HCT116 (cell line): ENCODE measurements at regions not wholly inside any gene's neighbourhood (a gene's known extent, or its start where the extent isn't known, plus 50 kb on each side); places are given as distances from the start of the nearest gene placed in this dataset.
"Not testable (repeated sequence)": the region's sequence is repeated elsewhere in the genome, so short reads cannot be mapped to it uniquely, and the experiment has no call there.

Experiments used
- ATAC-seq: fragments of 200-7000 bp; cut with Tn5 transposase; 2 replicates; pipeline ENCODE4 v1.9.1; 2020; ENCODE audit warnings: mild to moderate bottlenecking, moderate library complexity
- BruUV-seq: library from RNA; stranded (reverse); fragments of 400-500 nt; replicated peaks from 2 replicates; lab custom pipeline; 2021; lab: Mats Ljungman, UMichigan
- CTCF ChIA-PET: fragments of 300-600 bp; sonication (Branson Sonifier 250); formaldehyde crosslinking; loops from one replicate; lab custom pipeline; 2021; ENCODE audit warnings: antibody characterized with exemption; lab: Charles Lee
- POLR2A ChIA-PET: fragments of 300-600, 350-600 bp; sonication (Branson Sonifier 250); formaldehyde crosslinking; loops from one replicate; lab custom pipeline; 2021; ENCODE audit warnings: antibody characterized with exemption; lab: Charles Lee
- RAD21 ChIA-PET, 2 experiments: fragments of 300-600 bp; sonication (Branson Sonifier 250); formaldehyde crosslinking; loops; one replicate each; lab custom pipeline; 2023; ENCODE audit warnings: low total read pairs in 2 of 2; ENCODE audit not compliant: uncharacterized antibody in 2 of 2, unreplicated experiment in 2 of 2, low non-redundant PET in 1 of 2; lab: Charles Lee
- DNase-seq: peaks from one replicate; pipeline ENCODE4 v3.0.0-alpha.2; 2010; ENCODE audit warnings: low read depth, low spot score
- H2AFZ ChIP-seq: fragments of 200-600 bp; shearing (Covaris generic), sonication (generic); 2 replicates; pipeline ENCODE4 v1.6.1; 2017; ENCODE audit warnings: low read depth, mixed run types, mixed read lengths, antibody characterized with exemption, low read length; ENCODE audit not compliant: poor library complexity, severe bottlenecking
- H3K27ac ChIP-seq: 2 replicates; pipeline ENCODE4 v1.5.1; 2012; ENCODE audit warnings: low read depth, low read length
- H3K27me3 ChIP-seq: fragments of 200-600 bp; sonication (generic); 2 replicates; pipeline ENCODE4 v1.6.1; 2016; ENCODE audit warnings: mixed run types, low read length, mixed read lengths; ENCODE audit not compliant: insufficient read depth
- H3K36me3 ChIP-seq, 2 experiments: fragments of 200-500 bp in 1 of 2; fragments of 200-600 bp in 1 of 2; sonication (Bioruptor generic) in 1 of 2; sonication (generic) in 1 of 2; 2 replicates each; pipeline versions ENCODE4 v1.5.1 to v1.6.1; 2014 to 2016; ENCODE audit warnings: low read length in 2 of 2, inconsistent platforms in 1 of 2, mixed read lengths in 1 of 2, mixed run types in 1 of 2; ENCODE audit not compliant: insufficient read depth in 2 of 2, control insufficient read depth in 1 of 2
- H3K4me1 ChIP-seq, 2 experiments: fragments of 200-600 bp in 1 of 2; sonication (generic) in 1 of 2; 2 replicates each; pipeline versions ENCODE4 v1.5.1 to v1.6.1; 2012 to 2017; ENCODE audit warnings: low read length in 2 of 2, inconsistent platforms in 1 of 2, mild to moderate bottlenecking in 1 of 2, mixed read lengths in 1 of 2, mixed run types in 1 of 2, moderate library complexity in 1 of 2; ENCODE audit not compliant: insufficient read depth in 2 of 2, control insufficient read depth in 1 of 2
- H3K4me2 ChIP-seq: fragments of 200-600 bp; sonication (generic); 2 replicates; pipeline ENCODE4 v1.6.1; 2017; ENCODE audit warnings: mixed run types, low read length, mixed read lengths
- H3K4me3 ChIP-seq, 2 experiments: fragments of 200-600 bp in 1 of 2; sonication (generic) in 1 of 2; replicated peaks in 1 of 2; 2 replicates each; pipeline ENCODE4 v1.5.1; 2011 to 2016; ENCODE audit warnings: low read length in 2 of 2, control low read depth in 1 of 2, low read depth in 1 of 2, mild to moderate bottlenecking in 1 of 2, mixed read lengths in 1 of 2, mixed run types in 1 of 2
- H3K79me2 ChIP-seq: fragments of 200-600 bp; sonication (generic); 2 replicates; pipeline ENCODE4 v1.6.1; 2017; ENCODE audit warnings: mild to moderate bottlenecking, mixed run types, low read length, moderate library complexity, mixed read lengths; ENCODE audit not compliant: insufficient read depth
- H3K9ac ChIP-seq: fragments of 200-600 bp; sonication (generic); 2 replicates; pipeline ENCODE4 v1.6.1; 2016; ENCODE audit warnings: low read length, mixed read lengths
- H3K9me2 ChIP-seq: fragments of 200-600 bp; sonication (generic), shearing (Covaris generic); 2 replicates; pipeline ENCODE4 v1.6.1; 2017; ENCODE audit warnings: mixed run types, mild to moderate bottlenecking, moderate library complexity; ENCODE audit not compliant: insufficient read depth
- H3K9me3 ChIP-seq, 2 experiments: fragments of 200-500 bp in 1 of 2; fragments of 200-600 bp in 1 of 2; sonication (Bioruptor generic) in 1 of 2; sonication (generic) in 1 of 2; 2 replicates each; pipeline ENCODE4 v1.6.1; 2014 to 2017; ENCODE audit warnings: low read length in 2 of 2, mixed read lengths in 2 of 2, inconsistent platforms in 1 of 2, low read depth in 1 of 2, mild to moderate bottlenecking in 1 of 2, mixed run types in 1 of 2, moderate library complexity in 1 of 2; ENCODE audit not compliant: control insufficient read depth in 1 of 2, insufficient read depth in 1 of 2
- H4K20me1 ChIP-seq: fragments of 200-600 bp; sonication (generic), shearing (Covaris generic); 2 replicates; pipeline ENCODE4 v1.6.1; 2017; ENCODE audit warnings: mixed run types, mild to moderate bottlenecking, moderate library complexity; ENCODE audit not compliant: insufficient read depth
- CBX3 ChIP-seq: IDR thresholded peaks from 2 replicates; pipeline ENCODE4 v1.6.1; 2012; ENCODE audit warnings: low read depth
- EGR1 ChIP-seq: IDR thresholded peaks from 2 replicates; pipeline ENCODE4 v1.6.1; 2012; ENCODE audit warnings: low read depth
- ELF1 ChIP-seq: IDR thresholded peaks from 2 replicates; pipeline ENCODE4 v1.6.1; 2012; ENCODE audit warnings: low read depth, borderline replicate concordance
- EZH2phosphoT487 ChIP-seq: fragments of 200-600 bp; IDR thresholded peaks from 2 replicates; pipeline ENCODE4 v1.6.1; 2018; ENCODE audit warnings: antibody characterized with exemption, borderline replicate concordance
- FOSL1 ChIP-seq: IDR thresholded peaks from 2 replicates; pipeline ENCODE4 v1.6.1; 2012; ENCODE audit warnings: low read depth
- POLR2A ChIP-seq: IDR thresholded peaks from 2 replicates; pipeline ENCODE4 v1.7.0; 2011; ENCODE audit warnings: borderline replicate concordance; ENCODE audit not compliant: insufficient read depth, insufficient read length; ENCODE audit errors: extremely low read depth
- ZFX ChIP-seq: fragments of 450-650 bp; IDR thresholded peaks from 2 replicates; pipeline ENCODE4 v1.6.1; 2017
- ZNF274 ChIP-seq: fragments of 200-500 bp; sonication (Bioruptor generic); IDR thresholded peaks from 2 replicates; pipeline ENCODE4 v1.6.1; 2014; ENCODE audit warnings: mild to moderate bottlenecking, low read depth, low read length, inconsistent platforms
- intact Hi-C: fragments of 100-400 bp; cut with micrococcal nuclease; formaldehyde crosslinking; loops from 2 replicates; pipeline ENCODE4 v1.10.0; 2022
- TF ChIP-seq, protein P1 (sequence below): IDR thresholded peaks from 2 replicates; pipeline ENCODE4 v1.6.1; 2012
- TF ChIP-seq, protein P2 (sequence below): IDR thresholded peaks from 2 replicates; pipeline ENCODE4 v1.6.1; 2011; ENCODE audit warnings: mild to moderate bottlenecking, low read length, moderate library complexity; ENCODE audit not compliant: insufficient replicate concordance; ENCODE audit errors: extremely low read depth

- CTCF ChIA-PET = no interaction called here
- no peaks in the 10 kb centered on the region for H3K27me3 ChIP-seq
- no peak overlapping the region for H3K27ac ChIP-seq
- H3K9me3 ChIP-seq = no peaks in the 10 kb centered on the region
- intact Hi-C loops = no loop called here
- H3K79me2 ChIP-seq = no peaks in the 10 kb centered on the region
- H3K4me3 ChIP-seq = no peak overlapping the region
- H2AFZ ChIP-seq = no peak overlapping the region
- TF ChIP-seq EGR1 (no peak), ELF1 (no peak), FOSL1 (no peak)
- no peak overlapping the region for H3K4me2 ChIP-seq
- no peak overlapping the region for H3K9ac ChIP-seq
- BruUV-seq = no TSS peak
- H4K20me1 ChIP-seq = no peaks in the 10 kb centered on the region
- POLR2A ChIA-PET = no interaction called here
- no peaks in the 10 kb centered on the region for H3K4me1 ChIP-seq
- H3K36me3 ChIP-seq = no peaks in the 10 kb centered on the region
- no peak for DNase-seq
- RAD21 ChIA-PET = no interaction called here
- ATAC-seq = no peak
- H3K9me2 ChIP-seq = no peaks in the 10 kb centered on the region
These were observed 413.6 kb upstream of the GRAMD2B start for GRCh38 chr5:126009566-126009965.

- DNase-seq, ATAC-seq, H3K9me3 ChIP-seq, H3K4me3 ChIP-seq, H3K9me2 ChIP-seq, RAD21 ChIA-PET, CTCF ChIA-PET, H3K79me2 ChIP-seq, intact Hi-C loops, H3K9ac ChIP-seq, H3K4me2 ChIP-seq, POLR2A ChIA-PET, H3K4me1 ChIP-seq, BruUV-seq, H4K20me1 ChIP-seq, H2AFZ ChIP-seq, H3K36me3 ChIP-seq, H3K27ac ChIP-seq, H3K27me3 ChIP-seq: not testable (repeated sequence)
These were observed 411.7 kb upstream of the GRAMD2B start for GRCh38 chr5:126011526-126011925.

- no peaks in the 10 kb centered on the region for H3K79me2 ChIP-seq
- ChIA-PET CTCF (no interaction called here), POLR2A (no interaction called here), RAD21 (no interaction called here)
- BruUV-seq = no TSS peak
- H3K36me3 ChIP-seq = no peaks in the 10 kb centered on the region
- H2AFZ ChIP-seq = no peak overlapping the region
- H3K9me3 ChIP-seq = no peaks in the 10 kb centered on the region
- no peak overlapping the region for H3K27ac ChIP-seq
- H3K9me2 ChIP-seq = no peaks in the 10 kb centered on the region
- no peak overlapping the region for H3K4me2 ChIP-seq
- no peaks in the 10 kb centered on the region for H3K27me3 ChIP-seq
- H3K9ac ChIP-seq = no peak overlapping the region
- H3K4me3 ChIP-seq = no peak overlapping the region
- intact Hi-C loops = no loop called here
- no peaks in the 10 kb centered on the region for H4K20me1 ChIP-seq
- ATAC-seq (no peak), DNase-seq (no peak)
- no peaks in the 10 kb centered on the region for H3K4me1 ChIP-seq
- TF ChIP-seq EZH2phosphoT487 = no peak
- TF ChIP-seq ZFX = no peak
- no peak for TF ChIP-seq ZNF274
- no peak for TF ChIP-seq POLR2A
- no peak for TF ChIP-seq CBX3
- TF ChIP-seq, protein P1, sequence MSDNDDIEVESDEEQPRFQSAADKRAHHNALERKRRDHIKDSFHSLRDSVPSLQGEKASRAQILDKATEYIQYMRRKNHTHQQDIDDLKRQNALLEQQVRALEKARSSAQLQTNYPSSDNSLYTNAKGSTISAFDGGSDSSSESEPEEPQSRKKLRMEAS = no peak
- TF ChIP-seq, protein P2, sequence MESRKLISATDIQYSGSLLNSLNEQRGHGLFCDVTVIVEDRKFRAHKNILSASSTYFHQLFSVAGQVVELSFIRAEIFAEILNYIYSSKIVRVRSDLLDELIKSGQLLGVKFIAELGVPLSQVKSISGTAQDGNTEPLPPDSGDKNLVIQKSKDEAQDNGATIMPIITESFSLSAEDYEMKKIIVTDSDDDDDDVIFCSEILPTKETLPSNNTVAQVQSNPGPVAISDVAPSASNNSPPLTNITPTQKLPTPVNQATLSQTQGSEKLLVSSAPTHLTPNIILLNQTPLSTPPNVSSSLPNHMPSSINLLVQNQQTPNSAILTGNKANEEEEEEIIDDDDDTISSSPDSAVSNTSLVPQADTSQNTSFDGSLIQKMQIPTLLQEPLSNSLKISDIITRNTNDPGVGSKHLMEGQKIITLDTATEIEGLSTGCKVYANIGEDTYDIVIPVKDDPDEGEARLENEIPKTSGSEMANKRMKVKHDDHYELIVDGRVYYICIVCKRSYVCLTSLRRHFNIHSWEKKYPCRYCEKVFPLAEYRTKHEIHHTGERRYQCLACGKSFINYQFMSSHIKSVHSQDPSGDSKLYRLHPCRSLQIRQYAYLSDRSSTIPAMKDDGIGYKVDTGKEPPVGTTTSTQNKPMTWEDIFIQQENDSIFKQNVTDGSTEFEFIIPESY = no peak
These were observed 408.5 kb upstream of the GRAMD2B start for GRCh38 chr5:126014676-126015075.
